GM18520 (cell line): ENCODE measurements at regions not wholly inside any gene's neighbourhood (a gene's known extent, or its start where the extent isn't known, plus 50 kb on each side); places are given as distances from the start of the nearest gene placed in this dataset.

Experiments
- ATAC-seq: cut with Tn5 transposase; IDR thresholded peaks from one replicate; pipeline ENCODE4 v1.9.1; 2021; ENCODE audit not compliant: unreplicated experiment

GRCh38 chr9:115643948-115644727 is 509.5 kb upstream of the PAPPA start:
- no peak for ATAC-seq

- ATAC-seq = no peak
Observed at GRCh38 chr9:115649991-115650472, 503.6 kb upstream of the PAPPA start.

DNA sequence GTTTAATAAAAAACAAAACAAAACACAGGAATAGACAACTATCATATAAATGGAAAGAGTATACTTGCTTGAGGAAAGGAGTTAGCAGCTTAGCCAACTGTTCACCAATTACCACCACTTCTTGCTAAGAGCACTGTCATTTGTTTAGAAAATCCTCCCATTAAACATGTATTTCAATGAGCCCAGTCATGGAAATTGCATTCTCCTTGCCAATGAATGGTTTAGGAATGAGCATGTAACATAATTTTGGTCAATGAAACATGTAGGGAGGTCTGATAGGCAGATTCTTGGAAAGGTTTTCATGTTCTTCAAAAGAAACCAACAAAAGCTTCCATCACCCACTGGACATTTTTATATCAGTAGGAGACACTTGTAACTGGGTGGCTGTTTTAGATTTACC is 502.8 kb upstream of the PAPPA start:
- ATAC-seq = no peak

GRCh38 chr9:115651461-115651860 is 502.1 kb upstream of the PAPPA start:
- no peak for ATAC-seq

- ATAC-seq = no peak
Observed at GRCh38 chr9:115653171-115653606, 500.4 kb upstream of the PAPPA start.

DNA sequence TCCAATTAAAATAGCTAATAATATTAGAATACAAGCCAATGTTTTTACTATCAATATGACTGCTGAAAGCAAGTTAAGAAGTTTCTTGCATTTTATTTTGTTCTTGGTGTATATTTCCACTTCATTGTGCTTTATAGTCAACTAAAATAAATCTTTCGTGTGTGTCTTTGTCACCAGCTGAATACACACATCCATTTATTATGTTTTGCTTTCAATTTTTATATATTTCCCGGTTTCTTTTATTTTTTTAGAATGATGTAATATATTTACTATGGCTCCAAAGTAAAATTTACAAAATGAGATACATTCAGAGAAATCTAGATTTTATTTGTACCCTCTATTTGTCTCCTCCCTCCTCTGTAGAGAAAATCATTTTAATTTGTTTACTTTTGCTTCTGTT is 495.9 kb upstream of the PAPPA start:
- ATAC-seq = no peak

DNA sequence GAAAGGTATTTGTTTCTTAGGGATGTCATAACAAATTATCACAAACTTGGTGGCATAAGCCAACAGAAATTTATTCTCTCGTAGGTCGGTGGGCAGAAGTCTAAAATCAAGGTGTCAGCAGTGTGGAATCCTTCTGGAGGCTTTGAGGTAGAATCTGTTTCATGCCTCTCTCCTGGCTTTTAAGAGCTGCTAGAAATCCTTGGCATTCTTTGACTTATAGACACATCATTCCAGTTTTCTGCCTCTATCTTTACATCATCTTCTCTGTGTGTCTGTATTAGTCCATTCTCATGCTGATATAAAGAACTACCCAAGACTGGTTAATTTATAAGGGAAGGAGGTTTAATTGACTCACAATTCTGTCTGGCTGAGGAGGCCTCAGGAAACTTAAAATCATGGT is 488.1 kb upstream of the PAPPA start:
- no peak for ATAC-seq

GRCh38 chr9:115668521-115668920 is 485.1 kb upstream of the PAPPA start:
- ATAC-seq = no peak

DNA sequence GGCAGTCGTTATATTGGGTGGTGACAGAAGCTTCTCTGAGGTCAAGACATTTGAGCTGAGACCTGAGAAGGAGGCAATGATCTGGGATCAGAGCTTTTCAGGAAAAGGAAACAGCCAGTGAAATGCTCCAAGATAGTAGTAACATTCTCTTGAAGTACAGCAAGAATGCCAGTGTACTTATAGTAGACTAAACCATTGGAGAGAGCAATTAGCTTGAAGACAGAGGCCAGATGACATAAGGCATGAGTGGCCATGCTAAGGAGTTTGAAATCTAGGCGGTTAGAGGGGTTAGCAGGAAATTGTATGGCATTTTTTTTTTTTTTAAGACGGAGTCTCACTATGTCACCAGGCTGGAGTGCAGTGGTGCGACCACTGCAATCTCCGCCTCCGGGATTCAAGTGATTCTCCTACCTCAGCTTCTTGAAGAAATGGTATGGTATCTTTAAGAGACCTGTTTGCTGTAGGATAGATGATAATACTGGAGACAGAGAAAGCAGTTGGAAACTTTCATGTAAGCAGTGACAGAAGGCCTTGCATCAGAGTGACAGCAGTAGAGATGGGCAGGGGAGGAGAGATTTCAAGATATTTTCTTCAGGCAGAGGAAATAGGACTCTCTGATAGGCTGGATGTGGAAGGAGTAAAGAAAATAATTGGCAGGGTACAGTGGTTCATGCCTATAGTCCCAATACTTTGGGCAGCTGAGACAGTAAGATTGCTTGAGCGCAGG is 482.2 kb upstream of the PAPPA start:
- ATAC-seq = no peak

DNA sequence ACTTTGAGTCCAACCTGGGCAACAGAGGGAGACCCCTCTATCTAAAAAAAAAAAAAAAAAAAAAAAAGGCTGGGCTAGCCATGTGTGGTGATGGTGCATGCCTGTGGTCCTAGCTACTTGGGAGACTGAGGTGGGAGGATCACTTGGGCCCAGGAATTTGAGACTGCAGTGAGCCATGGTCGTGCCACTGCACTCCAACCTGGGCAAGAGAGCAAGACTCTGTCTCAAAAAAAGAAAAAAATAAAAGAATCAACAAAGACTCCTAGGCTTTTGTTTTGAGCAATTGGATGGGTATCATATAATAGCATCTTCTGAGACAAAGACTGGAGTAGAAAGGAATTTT is 481.7 kb upstream of the PAPPA start:
- ATAC-seq = no peak

- no peak for ATAC-seq
Observed at GRCh38 chr9:115672477-115673316, 480.9 kb upstream of the PAPPA start.

DNA sequence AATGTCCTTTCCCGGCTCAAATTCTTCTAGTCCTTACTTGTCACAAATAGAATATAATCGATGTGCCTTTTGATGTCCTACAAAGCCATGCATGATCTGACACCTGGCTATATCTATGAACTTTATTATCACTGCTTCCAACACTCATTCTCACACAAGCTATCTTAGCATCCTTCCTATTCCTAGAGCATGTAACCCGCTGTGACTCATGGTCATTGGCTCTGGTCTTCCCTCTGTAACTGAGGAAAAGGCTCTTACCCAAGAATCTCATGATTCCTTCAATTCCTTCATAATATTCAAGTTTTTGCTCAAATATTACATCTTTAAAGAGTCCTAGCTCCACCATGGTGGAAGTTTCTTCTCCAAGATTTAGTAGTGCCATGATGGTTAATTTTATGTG is 480.0 kb upstream of the PAPPA start:
- no peak for ATAC-seq

GRCh38 chr9:115674091-115674490 is 479.5 kb upstream of the PAPPA start:
- ATAC-seq = no peak

DNA sequence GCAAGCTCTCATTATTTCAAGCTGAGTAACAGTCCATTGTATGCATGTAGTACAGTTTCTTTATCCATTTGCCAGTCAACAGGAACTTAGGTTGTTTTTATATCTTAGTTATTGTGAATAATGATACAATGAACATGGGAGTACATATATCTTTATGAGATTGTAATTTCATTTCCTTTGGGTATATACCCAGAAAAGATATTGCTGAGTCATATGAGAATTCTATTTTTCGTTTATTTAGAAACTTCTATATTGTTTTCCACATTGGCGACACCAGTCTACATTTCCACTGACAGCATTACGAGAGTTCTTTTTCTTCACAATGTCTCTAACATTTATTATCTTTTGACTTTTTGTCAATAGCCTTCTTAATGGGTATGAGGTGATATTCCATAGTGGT is 477.8 kb upstream of the PAPPA start:
- no peak for ATAC-seq

DNA sequence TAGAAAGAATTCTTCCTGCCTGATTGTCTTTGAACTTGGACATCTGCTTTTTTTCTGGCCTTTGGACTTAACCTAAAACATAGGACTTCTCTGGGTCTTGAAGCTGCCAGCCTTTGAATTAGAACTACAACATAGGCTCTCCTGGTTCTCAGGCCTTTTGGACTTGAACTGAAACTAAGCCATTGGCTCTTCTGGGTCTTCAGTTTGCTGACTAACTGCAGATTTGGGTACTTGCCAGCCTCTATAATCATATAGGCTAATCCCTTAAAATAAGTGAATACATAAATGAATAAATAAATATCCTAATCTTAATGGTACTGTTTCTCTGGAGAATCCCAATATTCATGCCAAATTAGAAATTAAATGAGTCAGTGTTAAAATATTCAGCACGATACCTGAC is 473.4 kb upstream of the PAPPA start:
- no peak for ATAC-seq

DNA sequence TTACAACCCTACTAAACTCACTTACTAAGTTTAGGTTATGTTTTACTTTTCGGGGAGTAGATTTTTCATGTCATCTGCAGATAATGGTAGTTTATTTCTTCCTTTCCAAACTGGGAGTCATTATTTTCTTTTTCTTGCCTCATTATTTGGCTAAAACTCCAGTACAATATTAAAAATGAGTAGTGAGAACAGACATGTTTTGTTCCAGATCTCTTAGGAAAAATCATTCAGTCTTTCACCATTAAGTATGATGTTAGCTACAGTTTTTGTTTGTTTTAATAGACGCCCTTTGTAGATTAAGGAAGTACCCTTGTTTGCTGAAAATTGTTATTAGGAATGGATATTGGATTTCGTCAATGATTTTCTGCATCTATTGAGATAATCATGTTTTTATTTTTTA is 472.0 kb upstream of the PAPPA start:
- ATAC-seq = no peak

DNA sequence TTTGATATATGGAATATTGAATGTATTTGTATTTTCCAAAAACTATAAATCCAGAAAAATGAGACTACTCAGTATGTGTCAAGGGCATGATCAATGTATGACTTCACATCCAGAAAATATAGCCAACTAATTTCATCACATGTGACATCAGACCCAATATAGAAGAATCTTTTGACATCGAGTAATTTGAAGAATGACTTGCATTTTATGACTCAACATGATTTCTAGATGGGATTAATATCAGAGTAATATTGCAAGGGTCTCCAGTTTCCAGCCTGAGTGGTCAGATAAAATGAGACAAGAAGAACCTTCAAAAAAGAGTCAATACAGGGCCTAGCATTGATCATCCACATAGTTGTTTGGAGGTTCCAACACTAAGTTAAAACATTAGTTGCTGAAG is 467.5 kb upstream of the PAPPA start:
- no peak for ATAC-seq

- ATAC-seq = no peak
Observed at GRCh38 chr9:115687356-115687755, 466.2 kb upstream of the PAPPA start.

GRCh38 chr9:115689331-115689730 is 464.3 kb upstream of the PAPPA start:
- ATAC-seq = no peak

DNA sequence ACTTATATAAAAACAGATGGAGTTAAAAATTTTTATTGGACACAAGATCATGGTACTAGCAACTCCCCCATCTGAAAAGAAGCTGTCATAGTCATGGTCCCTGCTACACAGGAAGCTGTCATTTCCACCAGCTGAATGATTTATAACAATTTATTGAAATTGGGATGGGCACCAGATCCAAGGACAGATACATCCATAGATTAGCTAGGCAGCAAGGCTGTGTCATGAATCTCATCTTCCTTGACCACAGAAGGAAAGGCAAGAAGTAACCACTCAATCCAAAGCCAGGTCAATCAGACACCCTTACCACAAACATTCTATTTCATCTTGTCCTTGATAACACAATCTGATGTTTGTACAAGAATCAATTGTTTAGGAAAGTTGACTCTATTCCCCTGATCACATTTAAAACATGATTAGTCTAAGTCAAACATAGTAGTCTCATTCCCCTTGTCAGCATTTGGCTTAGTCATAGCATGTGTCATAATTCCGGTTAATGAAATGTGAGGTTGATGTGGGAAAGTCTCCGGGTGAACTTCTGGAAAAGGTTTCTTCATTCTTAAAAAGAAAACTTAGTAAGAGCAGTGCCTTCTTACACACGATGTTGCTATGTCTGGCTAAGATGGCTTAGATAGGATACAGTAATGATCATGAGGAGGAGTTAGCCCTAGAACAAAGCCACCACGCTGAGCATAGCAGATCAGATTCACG is 462.6 kb upstream of the PAPPA start:
- no peak for ATAC-seq

- ATAC-seq = no peak
Observed at GRCh38 chr9:115691693-115692092, 461.9 kb upstream of the PAPPA start.
